GM20000 (cell line): ENCODE measurements at regions not wholly inside any gene's neighbourhood (a gene's known extent, or its start where the extent isn't known, plus 50 kb on each side); places are given as distances from the start of the nearest gene placed in this dataset.

Experiments used
- DNase-seq: peaks from one replicate; pipeline ENCODE4 v3.0.0; 2012; ENCODE audit warnings: low spot score
- CTCF ChIP-seq: IDR thresholded peaks from 2 replicates; pipeline ENCODE4 v1.5.1; 2012; ENCODE audit warnings: mild to moderate bottlenecking, control low read depth; ENCODE audit errors: extremely low read depth, missing control alignments

GRCh38 chr21:23475281-23476219, 2131.7 kb downstream of the MRPL39 start:
- DNase-seq, result no peak
- TF ChIP-seq CTCF, result no peak

GRCh38 chr21:23471877-23472276, 2135.4 kb downstream of the MRPL39 start:
- no peak for DNase-seq
- no peak for TF ChIP-seq CTCF

- no peak for DNase-seq
- TF ChIP-seq CTCF, result no peak
Measured at GRCh38 chr21:23463365-23463764, 2143.9 kb downstream of the MRPL39 start.

GRCh38 chr21:23455676-23456075, 2151.6 kb downstream of the MRPL39 start:
- TF ChIP-seq CTCF, result no peak
- no peak for DNase-seq

GRCh38 chr21:23452384-23453083, 2154.7 kb downstream of the MRPL39 start:
- no peak for DNase-seq

GRCh38 chr21:23445307-23445706, 2162.0 kb downstream of the MRPL39 start:
- no peak for TF ChIP-seq CTCF
- DNase-seq, result no peak

More at GRCh38 chr21:23452384-23453083, 2154.7 kb downstream of the MRPL39 start:
- TF ChIP-seq CTCF, result no peak

GRCh38 chr21:23438081-23438480, 2169.2 kb downstream of the MRPL39 start:
- no peak for DNase-seq
- TF ChIP-seq CTCF, result no peak
